Liver (tissue), 8 donors: ENCODE measurements at regions not wholly inside any gene's neighbourhood (a gene's known extent, or its start where the extent isn't known, plus 50 kb on each side); places are given as distances from the start of the nearest gene placed in this dataset.
"Not testable (repeated sequence)": the region's sequence is repeated elsewhere in the genome, so short reads cannot be mapped to it uniquely, and the experiment has no call there.

Experiments used
- DNase-seq: peaks from one replicate; pipeline ENCODE4 v3.0.0-alpha.2; 2017; ENCODE audit warnings: low spot score
- H3K27ac ChIP-seq, 2 donors: one replicate each; pipeline ENCODE4 v1.7.0; 2013; ENCODE audit warnings: inconsistent platforms in 2 of 2, low read length in 2 of 2, control low read depth in 1 of 2, low read depth in 1 of 2, mild to moderate bottlenecking in 1 of 2
- H3K27me3 ChIP-seq, 4 donors: one replicate each; pipeline versions ENCODE4 v1.6.1 to v1.7.0; 2013; ENCODE audit warnings: low read length in 3 of 4, inconsistent platforms in 1 of 4, mild to moderate bottlenecking in 1 of 4, moderate library complexity in 1 of 4; ENCODE audit not compliant: control insufficient read depth in 4 of 4, insufficient read depth in 4 of 4
- H3K36me3 ChIP-seq, 4 donors: one replicate each; pipeline versions ENCODE4 v1.6.1 to v1.7.0; 2013; ENCODE audit warnings: low read length in 3 of 4, mild to moderate bottlenecking in 3 of 4, low read depth in 1 of 4, moderate library complexity in 1 of 4; ENCODE audit not compliant: control insufficient read depth in 4 of 4, insufficient read depth in 3 of 4
- H3K4me1 ChIP-seq, 4 donors: one replicate each; pipeline versions ENCODE4 v1.6.1 to v1.7.0; 2013; ENCODE audit warnings: low read length in 3 of 4, mild to moderate bottlenecking in 3 of 4, moderate library complexity in 1 of 4; ENCODE audit not compliant: control insufficient read depth in 4 of 4, insufficient read depth in 4 of 4
- H3K4me3 ChIP-seq, 3 donors: one replicate each; pipeline versions ENCODE4 v1.6.1 to v1.7.0; 2013; ENCODE audit warnings: low read length in 3 of 3, control low read depth in 1 of 3, low read depth in 1 of 3, mild to moderate bottlenecking in 1 of 3
- H3K9ac ChIP-seq, 2 donors: one replicate each; pipeline ENCODE4 v1.7.0; 2013; ENCODE audit warnings: low read length in 2 of 2, mild to moderate bottlenecking in 2 of 2, moderate library complexity in 2 of 2, control low read depth in 1 of 2, low read depth in 1 of 2
- H3K9me3 ChIP-seq, 4 donors: one replicate each; pipeline versions ENCODE4 v1.6.1 to v1.7.0; 2013; ENCODE audit warnings: low read length in 3 of 4; ENCODE audit not compliant: control insufficient read depth in 4 of 4
- EGR1 ChIP-seq, 2 donors: IDR thresholded peaks; 2 replicates each; pipeline ENCODE4 v1.6.1; 2016 to 2018; ENCODE audit warnings: antibody characterized with exemption in 2 of 2, low read depth in 2 of 2
- FOXA1 ChIP-seq: IDR thresholded peaks from 2 replicates; pipeline ENCODE4 v1.6.1; 2016; ENCODE audit warnings: antibody characterized with exemption
- GABPA ChIP-seq, 2 donors: IDR thresholded peaks in 1 of 2; conservative IDR thresholded peaks in 1 of 2; 2 replicates each; pipeline ENCODE4 v1.6.1; 2016; ENCODE audit warnings: antibody characterized with exemption in 2 of 2, mild to moderate bottlenecking in 1 of 2, moderate library complexity in 1 of 2
- HNF4A ChIP-seq, 2 donors: conservative IDR thresholded peaks; 2 replicates each; pipeline ENCODE4 v1.6.1; 2016; ENCODE audit warnings: antibody characterized with exemption in 2 of 2, mild to moderate bottlenecking in 2 of 2
- HNF4G ChIP-seq: IDR thresholded peaks from 2 replicates; pipeline ENCODE4 v1.6.1; 2016; ENCODE audit warnings: antibody characterized with exemption
- JUND ChIP-seq, 2 donors: IDR thresholded peaks; 2 replicates each; pipeline ENCODE4 v1.6.1; 2016; ENCODE audit warnings: antibody characterized with exemption in 2 of 2
- NR2F2 ChIP-seq: IDR thresholded peaks from 2 replicates; pipeline ENCODE4 v1.6.1; 2016; ENCODE audit warnings: antibody characterized with exemption
- RAD21 ChIP-seq, 2 donors: IDR thresholded peaks; 2 replicates each; pipeline ENCODE4 v1.6.1; 2016; ENCODE audit warnings: antibody characterized with exemption in 2 of 2, mild to moderate bottlenecking in 2 of 2
- RXRA ChIP-seq, 2 donors: IDR thresholded peaks; 2 replicates each; pipeline ENCODE4 v1.6.1; 2017 to 2018; ENCODE audit warnings: antibody characterized with exemption in 2 of 2, mild to moderate bottlenecking in 1 of 2
- SP1 ChIP-seq: IDR thresholded peaks from 2 replicates; pipeline ENCODE4 v1.6.1; 2018; ENCODE audit warnings: antibody characterized with exemption, mild to moderate bottlenecking
- TAF1 ChIP-seq: conservative IDR thresholded peaks from 2 replicates; pipeline ENCODE4 v1.6.1; 2016; ENCODE audit warnings: antibody characterized with exemption, mild to moderate bottlenecking
- YY1 ChIP-seq: IDR thresholded peaks from 2 replicates; pipeline ENCODE4 v1.6.1; 2016; ENCODE audit warnings: antibody characterized with exemption, mild to moderate bottlenecking
- WGBS: extraction: QIAGEN DNeasy Blood & Tissue Kit; methylation state at CpG from one replicate; pipeline ENCODE4 v1.1.7; 2013; 5-methylcytosine and 5-hydroxymethylcytosine counted together
- TF ChIP-seq, protein P1 (sequence below): IDR thresholded peaks from 2 replicates; pipeline ENCODE4 v1.6.1; 2016; ENCODE audit warnings: antibody characterized with exemption
- TF ChIP-seq, protein P2 (sequence below): IDR thresholded peaks from 2 replicates; pipeline ENCODE4 v1.6.1; 2016; ENCODE audit warnings: antibody characterized with exemption
- TF ChIP-seq, protein P3 (sequence below): IDR thresholded peaks from 2 replicates; pipeline ENCODE4 v1.6.1; 2016; ENCODE audit warnings: antibody characterized with exemption, mild to moderate bottlenecking
- TF ChIP-seq, protein P4 (sequence below): IDR thresholded peaks from 2 replicates; pipeline ENCODE4 v1.6.1; 2016; ENCODE audit warnings: antibody characterized with exemption
- TF ChIP-seq, protein P5 (sequence below): fragments of 150-350 bp; IDR thresholded peaks from 2 replicates; pipeline ENCODE4 v1.5.1; 2017; ENCODE audit warnings: improper control_type of control experiment, low read depth, low read length; ENCODE audit not compliant: missing input control
- donor health status: healthy.
- donor health status: healthy.
- donor health status: healthy.
- donor health status: healthy.
- donor health status: healthy.

DNA sequence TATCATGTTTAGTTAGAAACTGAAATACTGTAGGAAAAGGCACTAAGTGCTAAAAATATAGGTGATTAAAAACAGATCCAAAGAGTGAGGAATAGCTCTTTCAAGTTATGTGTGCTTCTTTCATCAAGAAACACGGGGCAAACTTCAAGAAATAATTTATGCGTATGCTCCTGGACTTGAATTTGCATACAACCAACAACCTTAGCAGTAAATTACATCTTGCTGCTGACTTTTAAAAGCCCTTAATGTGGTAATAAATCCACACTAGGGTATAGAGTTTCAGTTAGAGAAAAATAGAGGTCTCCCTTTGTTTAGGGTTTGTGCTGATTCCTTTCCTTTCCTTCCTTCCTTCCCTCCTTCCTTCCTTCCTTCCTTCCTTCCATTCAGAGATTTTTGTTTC lies 94.5 kb upstream of the GC start (continued):
- TF ChIP-seq, protein P1, sequence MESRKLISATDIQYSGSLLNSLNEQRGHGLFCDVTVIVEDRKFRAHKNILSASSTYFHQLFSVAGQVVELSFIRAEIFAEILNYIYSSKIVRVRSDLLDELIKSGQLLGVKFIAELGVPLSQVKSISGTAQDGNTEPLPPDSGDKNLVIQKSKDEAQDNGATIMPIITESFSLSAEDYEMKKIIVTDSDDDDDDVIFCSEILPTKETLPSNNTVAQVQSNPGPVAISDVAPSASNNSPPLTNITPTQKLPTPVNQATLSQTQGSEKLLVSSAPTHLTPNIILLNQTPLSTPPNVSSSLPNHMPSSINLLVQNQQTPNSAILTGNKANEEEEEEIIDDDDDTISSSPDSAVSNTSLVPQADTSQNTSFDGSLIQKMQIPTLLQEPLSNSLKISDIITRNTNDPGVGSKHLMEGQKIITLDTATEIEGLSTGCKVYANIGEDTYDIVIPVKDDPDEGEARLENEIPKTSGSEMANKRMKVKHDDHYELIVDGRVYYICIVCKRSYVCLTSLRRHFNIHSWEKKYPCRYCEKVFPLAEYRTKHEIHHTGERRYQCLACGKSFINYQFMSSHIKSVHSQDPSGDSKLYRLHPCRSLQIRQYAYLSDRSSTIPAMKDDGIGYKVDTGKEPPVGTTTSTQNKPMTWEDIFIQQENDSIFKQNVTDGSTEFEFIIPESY: no peak

DNA sequence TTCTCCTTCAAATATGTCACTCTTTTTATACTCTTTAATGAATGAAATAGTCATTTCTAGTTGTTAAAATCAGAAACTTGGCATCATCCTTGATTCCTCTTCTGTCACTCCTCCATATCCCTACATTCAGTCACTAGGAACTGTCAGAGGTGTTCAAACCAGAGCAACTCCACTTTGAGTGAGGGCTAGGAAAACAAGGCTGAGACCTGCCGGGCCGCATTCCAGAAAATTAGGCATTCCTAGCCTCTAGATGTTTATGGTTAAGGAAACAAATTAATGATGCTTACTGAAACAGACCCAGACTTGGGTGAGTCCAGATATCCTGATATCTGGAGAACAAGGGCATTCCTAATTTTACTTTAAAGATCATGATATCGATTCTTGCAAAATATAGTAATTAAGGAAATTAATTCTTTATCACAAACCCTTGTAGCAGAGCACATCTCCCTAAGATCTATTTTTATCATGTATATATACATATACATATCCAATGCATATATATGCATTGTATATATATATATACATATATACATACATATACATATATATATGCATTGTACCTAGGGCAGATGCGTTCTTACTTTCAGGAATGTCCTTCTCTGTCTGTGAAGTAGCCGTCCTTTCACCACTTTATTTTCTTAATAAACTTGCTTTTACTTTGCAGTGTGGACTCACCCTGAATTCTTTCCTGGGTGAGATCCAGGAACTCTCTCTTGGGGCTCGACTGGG lies 98.4 kb upstream of the GC start:
- H3K9me3 ChIP-seq: no peaks in the 10 kb centered on the region
- 90% methylated on average over 6 of the region's 6 CpGs for WGBS
- no peak overlapping the region for H3K9ac ChIP-seq
- H3K4me1 ChIP-seq: no peaks in the 10 kb centered on the region
- H3K36me3 ChIP-seq: no peaks in the 10 kb centered on the region
- DNase-seq: no peak
- H3K4me3 ChIP-seq: no peak overlapping the region
- H3K27ac ChIP-seq: no peak overlapping the region
- TF ChIP-seq, protein P2, sequence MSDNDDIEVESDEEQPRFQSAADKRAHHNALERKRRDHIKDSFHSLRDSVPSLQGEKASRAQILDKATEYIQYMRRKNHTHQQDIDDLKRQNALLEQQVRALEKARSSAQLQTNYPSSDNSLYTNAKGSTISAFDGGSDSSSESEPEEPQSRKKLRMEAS: no peak
- TF ChIP-seq, protein P3, sequence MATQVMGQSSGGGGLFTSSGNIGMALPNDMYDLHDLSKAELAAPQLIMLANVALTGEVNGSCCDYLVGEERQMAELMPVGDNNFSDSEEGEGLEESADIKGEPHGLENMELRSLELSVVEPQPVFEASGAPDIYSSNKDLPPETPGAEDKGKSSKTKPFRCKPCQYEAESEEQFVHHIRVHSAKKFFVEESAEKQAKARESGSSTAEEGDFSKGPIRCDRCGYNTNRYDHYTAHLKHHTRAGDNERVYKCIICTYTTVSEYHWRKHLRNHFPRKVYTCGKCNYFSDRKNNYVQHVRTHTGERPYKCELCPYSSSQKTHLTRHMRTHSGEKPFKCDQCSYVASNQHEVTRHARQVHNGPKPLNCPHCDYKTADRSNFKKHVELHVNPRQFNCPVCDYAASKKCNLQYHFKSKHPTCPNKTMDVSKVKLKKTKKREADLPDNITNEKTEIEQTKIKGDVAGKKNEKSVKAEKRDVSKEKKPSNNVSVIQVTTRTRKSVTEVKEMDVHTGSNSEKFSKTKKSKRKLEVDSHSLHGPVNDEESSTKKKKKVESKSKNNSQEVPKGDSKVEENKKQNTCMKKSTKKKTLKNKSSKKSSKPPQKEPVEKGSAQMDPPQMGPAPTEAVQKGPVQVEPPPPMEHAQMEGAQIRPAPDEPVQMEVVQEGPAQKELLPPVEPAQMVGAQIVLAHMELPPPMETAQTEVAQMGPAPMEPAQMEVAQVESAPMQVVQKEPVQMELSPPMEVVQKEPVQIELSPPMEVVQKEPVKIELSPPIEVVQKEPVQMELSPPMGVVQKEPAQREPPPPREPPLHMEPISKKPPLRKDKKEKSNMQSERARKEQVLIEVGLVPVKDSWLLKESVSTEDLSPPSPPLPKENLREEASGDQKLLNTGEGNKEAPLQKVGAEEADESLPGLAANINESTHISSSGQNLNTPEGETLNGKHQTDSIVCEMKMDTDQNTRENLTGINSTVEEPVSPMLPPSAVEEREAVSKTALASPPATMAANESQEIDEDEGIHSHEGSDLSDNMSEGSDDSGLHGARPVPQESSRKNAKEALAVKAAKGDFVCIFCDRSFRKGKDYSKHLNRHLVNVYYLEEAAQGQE: no peak
- TF ChIP-seq HNF4G: no peak
- TF ChIP-seq YY1: no peak
- no peak for TF ChIP-seq RAD21 (IDR thresholded peaks at IDR 0.05)
- no peak for TF ChIP-seq TAF1
- TF ChIP-seq, protein P4, sequence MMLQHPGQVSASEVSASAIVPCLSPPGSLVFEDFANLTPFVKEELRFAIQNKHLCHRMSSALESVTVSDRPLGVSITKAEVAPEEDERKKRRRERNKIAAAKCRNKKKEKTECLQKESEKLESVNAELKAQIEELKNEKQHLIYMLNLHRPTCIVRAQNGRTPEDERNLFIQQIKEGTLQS: no peak
- no peak for TF ChIP-seq SP1
- TF ChIP-seq RXRA (IDR thresholded peaks at IDR 0.05): no peak
- no peak for TF ChIP-seq HNF4A (conservative IDR thresholded peaks at IDR 0.05)
- no peak for TF ChIP-seq GABPA (IDR thresholded peaks at IDR 0.05 in 1 of 2, conservative IDR thresholded peaks at IDR 0.05 in 1 of 2)
- TF ChIP-seq, protein P1: no peak
- TF ChIP-seq NR2F2: no peak
- no peak for TF ChIP-seq FOXA1
- TF ChIP-seq, protein P5, sequence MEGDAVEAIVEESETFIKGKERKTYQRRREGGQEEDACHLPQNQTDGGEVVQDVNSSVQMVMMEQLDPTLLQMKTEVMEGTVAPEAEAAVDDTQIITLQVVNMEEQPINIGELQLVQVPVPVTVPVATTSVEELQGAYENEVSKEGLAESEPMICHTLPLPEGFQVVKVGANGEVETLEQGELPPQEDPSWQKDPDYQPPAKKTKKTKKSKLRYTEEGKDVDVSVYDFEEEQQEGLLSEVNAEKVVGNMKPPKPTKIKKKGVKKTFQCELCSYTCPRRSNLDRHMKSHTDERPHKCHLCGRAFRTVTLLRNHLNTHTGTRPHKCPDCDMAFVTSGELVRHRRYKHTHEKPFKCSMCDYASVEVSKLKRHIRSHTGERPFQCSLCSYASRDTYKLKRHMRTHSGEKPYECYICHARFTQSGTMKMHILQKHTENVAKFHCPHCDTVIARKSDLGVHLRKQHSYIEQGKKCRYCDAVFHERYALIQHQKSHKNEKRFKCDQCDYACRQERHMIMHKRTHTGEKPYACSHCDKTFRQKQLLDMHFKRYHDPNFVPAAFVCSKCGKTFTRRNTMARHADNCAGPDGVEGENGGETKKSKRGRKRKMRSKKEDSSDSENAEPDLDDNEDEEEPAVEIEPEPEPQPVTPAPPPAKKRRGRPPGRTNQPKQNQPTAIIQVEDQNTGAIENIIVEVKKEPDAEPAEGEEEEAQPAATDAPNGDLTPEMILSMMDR: no peak
- TF ChIP-seq EGR1 (IDR thresholded peaks at IDR 0.05; ENCODE audit: low read depth in 2 of 2): no peak
- TF ChIP-seq JUND (IDR thresholded peaks at IDR 0.05): no peak
- no peaks in the 10 kb centered on the region for H3K27me3 ChIP-seq

DNA sequence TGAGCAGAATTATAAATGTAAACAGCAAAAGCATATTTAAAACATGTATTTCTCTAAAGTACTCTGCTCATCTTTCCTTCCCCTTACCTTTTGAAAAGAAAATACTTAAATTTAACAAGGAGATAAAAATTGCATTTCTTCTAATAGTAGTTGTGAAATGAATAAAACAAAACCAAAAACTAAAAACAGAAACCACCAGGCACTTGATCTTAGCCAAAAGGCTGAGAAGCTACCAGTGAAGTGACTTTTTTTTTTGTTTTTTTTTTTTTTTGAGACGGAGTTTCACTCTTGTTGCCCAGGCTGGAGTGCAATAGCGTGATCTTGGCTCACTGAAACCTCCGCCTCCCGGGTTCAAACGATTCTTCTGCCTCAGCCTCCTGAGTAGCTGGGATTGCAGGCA lies 116.5 kb upstream of the GC start:
- not testable (repeated sequence) for H3K27me3 ChIP-seq, DNase-seq, H3K27ac ChIP-seq, H3K9ac ChIP-seq, H3K36me3 ChIP-seq, H3K4me1 ChIP-seq, H3K9me3 ChIP-seq, H3K4me3 ChIP-seq
- WGBS: 88% methylated on average over 5 of the region's 5 CpGs
